Activated naive CD8-positive, alpha-beta T cell treated with anti-CD3 and anti-CD28 coated beads, Interleukin-2, amount 50 U/mL, for 16 hours (primary cell): ENCODE measurements at regions not wholly inside any gene's neighbourhood (a gene's known extent, or its start where the extent isn't known, plus 50 kb on each side); places are given as distances from the start of the nearest gene placed in this dataset.

Experiments used
- DNase-seq: peaks from one replicate; pipeline ENCODE4 v3.0.0-alpha.2; 2020; ENCODE audit warnings: low read depth, low spot score

- no peak for DNase-seq
These were observed 1654.2 kb upstream of the SLC39A10 start for GRCh38 chr2:194002699-194003368.

- DNase-seq: no peak
These were observed 1666.2 kb upstream of the SLC39A10 start for GRCh38 chr2:193990868-193991267.

GRCh38 chr2:193989645-193990044, 1667.4 kb upstream of the SLC39A10 start:
- DNase-seq: no peak

- no peak for DNase-seq
These were observed 1668.2 kb upstream of the SLC39A10 start for GRCh38 chr2:193988784-193989183.

- no peak for DNase-seq
These were observed 1671.8 kb upstream of the SLC39A10 start for GRCh38 chr2:193985272-193985671.

- no peak for DNase-seq
These were observed 1676.4 kb upstream of the SLC39A10 start for GRCh38 chr2:193980599-193980998.

- DNase-seq: no peak
These were observed 1683.2 kb upstream of the SLC39A10 start for GRCh38 chr2:193973781-193974180.

- no peak for DNase-seq
These were observed 1690.4 kb upstream of the SLC39A10 start for GRCh38 chr2:193966590-193966989.

- no peak for DNase-seq
These were observed 1691.8 kb upstream of the SLC39A10 start for GRCh38 chr2:193965263-193965662.

GRCh38 chr2:193963472-193964119, 1693.4 kb upstream of the SLC39A10 start:
- no peak for DNase-seq

- no peak for DNase-seq
These were observed 1710.2 kb upstream of the SLC39A10 start for GRCh38 chr2:193946806-193947205.

- DNase-seq: no peak
These were observed 1713.5 kb upstream of the SLC39A10 start for GRCh38 chr2:193943406-193943960.

- no peak for DNase-seq
These were observed 1721.9 kb upstream of the SLC39A10 start for GRCh38 chr2:193935114-193935513.

- no peak for DNase-seq
These were observed 1727.9 kb upstream of the SLC39A10 start for GRCh38 chr2:193929131-193929530.

GRCh38 chr2:193907561-193907960, 1712.8 kb upstream of the TMEFF2 start:
- no peak for DNase-seq

GRCh38 chr2:193900292-193900691, 1705.6 kb upstream of the TMEFF2 start:
- no peak for DNase-seq

- DNase-seq: no peak
These were observed 1700.5 kb upstream of the TMEFF2 start for GRCh38 chr2:193895226-193895625.

GRCh38 chr2:193894081-193894480, 1699.3 kb upstream of the TMEFF2 start:
- DNase-seq: no peak

GRCh38 chr2:193891023-193891422, 1696.3 kb upstream of the TMEFF2 start:
- DNase-seq: no peak

GRCh38 chr2:193885419-193885818, 1690.7 kb upstream of the TMEFF2 start:
- no peak for DNase-seq

GRCh38 chr2:193883820-193884219, 1689.1 kb upstream of the TMEFF2 start:
- DNase-seq: no peak

GRCh38 chr2:193876980-193877379, 1682.2 kb upstream of the TMEFF2 start:
- DNase-seq: no peak

- no peak for DNase-seq
These were observed 1674.8 kb upstream of the TMEFF2 start for GRCh38 chr2:193869564-193869963.
